Panc1 (cell line): ENCODE measurements at regions not wholly inside any gene's neighbourhood (a gene's known extent, or its start where the extent isn't known, plus 50 kb on each side); places are given as distances from the start of the nearest gene placed in this dataset.

Experiments
- ATAC-seq: fragments of 200-7000 bp; cut with Tn5 transposase; 2 replicates; pipeline ENCODE4 v1.9.1; 2020; ENCODE audit warnings: mild to moderate bottlenecking, moderate library complexity
- BruUV-seq: library from RNA; stranded (reverse); fragments of 400-500 nt; replicated peaks from 2 replicates; lab custom pipeline; 2021; lab: Mats Ljungman, UMichigan
- CTCF ChIA-PET: fragments of 300-600 bp; sonication (Branson Sonifier 250); formaldehyde crosslinking; loops from one replicate; lab custom pipeline; 2022; ENCODE audit warnings: antibody characterized with exemption; lab: Charles Lee
- POLR2A ChIA-PET: fragments of 300-600 bp; sonication (Branson Sonifier 250); formaldehyde crosslinking; loops from one replicate; lab custom pipeline; 2022; ENCODE audit warnings: antibody characterized with exemption; lab: Charles Lee
- DNase-seq: peaks from one replicate; pipeline ENCODE4 v3.0.0-alpha.2; 2010; ENCODE audit warnings: low read depth, low spot score
- H3K27ac ChIP-seq: 2 replicates; pipeline ENCODE4 v1.5.1; 2011; ENCODE audit warnings: mild to moderate bottlenecking, low read length, inconsistent platforms
- H3K27me3 ChIP-seq: fragments of 200-500 bp; sonication (Bioruptor generic); 2 replicates; pipeline ENCODE4 v1.6.0; 2014; ENCODE audit warnings: low read length, inconsistent platforms; ENCODE audit not compliant: control insufficient read depth, insufficient read depth
- H3K36me3 ChIP-seq: fragments of 200-500 bp; sonication (Bioruptor generic); 2 replicates; pipeline ENCODE4 v1.5.1; 2014; ENCODE audit warnings: inconsistent platforms, mild to moderate bottlenecking, low read length, moderate library complexity; ENCODE audit not compliant: control insufficient read depth, insufficient read depth
- H3K4me1 ChIP-seq: 2 replicates; pipeline ENCODE4 v1.5.1; 2011; ENCODE audit warnings: inconsistent platforms, mild to moderate bottlenecking, low read length, moderate library complexity; ENCODE audit not compliant: control insufficient read depth, insufficient read depth
- H3K4me3 ChIP-seq, 2 experiments: 2 replicates each; pipeline ENCODE4 v1.5.1; 2011 to 2012; ENCODE audit warnings: low read depth in 2 of 2, low read length in 2 of 2, mild to moderate bottlenecking in 2 of 2, inconsistent platforms in 1 of 2, moderate library complexity in 1 of 2
- H3K9me3 ChIP-seq: fragments of 200-500 bp; sonication (Bioruptor generic); 2 replicates; pipeline ENCODE4 v1.5.1; 2014; ENCODE audit warnings: low read depth, mild to moderate bottlenecking, inconsistent platforms, low read length, moderate library complexity; ENCODE audit not compliant: control insufficient read depth, insufficient read depth
- CTCF ChIP-seq: fragments of 450-650 bp; IDR thresholded peaks from 2 replicates; pipeline ENCODE4 v1.5.1; 2017; ENCODE audit warnings: mild to moderate bottlenecking
- POLR2AphosphoS5 ChIP-seq: IDR thresholded peaks from 2 replicates; pipeline ENCODE4 v1.6.1; 2012; ENCODE audit warnings: mild to moderate bottlenecking, low read depth, low read length, moderate library complexity
- REST ChIP-seq, 2 experiments: IDR thresholded peaks; 2 replicates each; pipeline ENCODE4 v1.6.1; 2011 to 2012; ENCODE audit warnings: low read depth in 2 of 2, control low read depth in 1 of 2, low read length in 1 of 2, mild to moderate bottlenecking in 1 of 2, moderate library complexity in 1 of 2; ENCODE audit not compliant: insufficient read depth in 1 of 2
- SIN3A ChIP-seq: IDR thresholded peaks from 2 replicates; pipeline ENCODE4 v1.6.1; 2012; ENCODE audit warnings: low read depth, mild to moderate bottlenecking, low read length, moderate library complexity, borderline replicate concordance; ENCODE audit not compliant: insufficient read depth
- TCF7L2 ChIP-seq: IDR thresholded peaks from 2 replicates; pipeline ENCODE4 v1.6.1; 2011; ENCODE audit warnings: mild to moderate bottlenecking, low read depth, low read length, inconsistent platforms
- in situ Hi-C: cut with HindIII; loops from 2 replicates; pipeline ENCODE4 v1.10.0; 2016; ENCODE audit warnings: low sequenced_read_pairs, low pct_unique_long_range_greater_than_20kb
- intact Hi-C: fragments of 100-400 bp; cut with micrococcal nuclease; formaldehyde crosslinking; loops from one replicate; pipeline ENCODE4 v1.10.0; 2022; ENCODE audit not compliant: unreplicated experiment

DNA sequence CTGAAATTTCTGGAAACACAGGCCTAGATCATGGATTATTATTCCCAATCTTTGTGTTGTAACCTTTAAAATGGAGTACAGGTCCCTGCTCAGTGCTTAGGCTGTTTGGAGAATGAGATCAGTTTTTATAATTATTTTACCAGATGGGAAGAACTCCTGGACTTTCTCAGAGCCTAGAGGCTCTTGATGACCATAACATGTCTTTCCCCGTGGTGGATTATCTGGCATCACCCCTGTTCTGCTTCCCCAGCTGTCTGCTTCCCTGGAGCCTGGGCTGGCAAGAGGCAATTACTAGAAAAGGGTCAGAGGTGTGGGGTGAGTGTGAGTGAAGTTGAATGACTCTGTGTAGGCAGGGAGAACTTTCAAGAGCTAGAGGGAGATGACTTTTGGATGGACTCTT lies 143.0 kb downstream of the CARTPT start:
- in situ Hi-C loops, result no loop called here

DNA sequence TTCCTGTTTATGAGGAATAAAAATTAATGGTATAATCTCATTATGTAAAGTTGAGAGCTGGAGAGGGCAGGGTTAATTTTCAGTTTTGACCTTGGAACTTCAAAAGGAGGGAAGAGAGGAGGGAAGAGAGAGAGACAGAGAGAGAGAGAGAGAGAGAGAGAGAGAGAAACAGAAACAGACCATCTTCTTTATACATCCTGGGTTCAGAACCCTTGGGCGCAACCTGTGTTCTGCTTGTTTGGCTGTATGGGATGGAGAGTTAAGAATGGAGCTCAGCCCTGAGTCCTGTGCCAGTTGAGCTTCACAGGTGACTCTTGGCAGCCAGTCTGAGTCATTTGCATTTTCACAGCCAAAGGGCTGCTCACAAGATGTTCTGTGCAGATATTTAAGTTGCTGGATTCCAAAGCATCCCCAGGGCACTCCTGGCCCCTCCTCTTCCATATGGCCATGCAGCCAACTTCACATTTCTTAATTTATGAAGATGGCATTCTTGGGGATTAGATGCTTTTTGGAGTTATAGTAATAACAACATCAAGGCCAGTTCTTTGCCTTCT lies 143.5 kb downstream of the CARTPT start:
- no peaks in the 10 kb centered on the region for H3K9me3 ChIP-seq
- no TSS peak for BruUV-seq
- POLR2A ChIA-PET, result no interaction called here
- DNase-seq (no peak), ATAC-seq (no peak)
- H3K4me1 ChIP-seq, result no peaks in the 10 kb centered on the region
- TF ChIP-seq REST (IDR thresholded peaks at IDR 0.05; ENCODE audit: insufficient read depth in 1 of 2, low read depth in 2 of 2, low read length in 1 of 2) (no peak), SIN3A (no peak), POLR2AphosphoS5 (no peak), CTCF (no peak), TCF7L2 (no peak)
- no peak overlapping the region for H3K4me3 ChIP-seq
- intact Hi-C loops, result no loop called here
- H3K36me3 ChIP-seq, result no peaks in the 10 kb centered on the region
- H3K27me3 ChIP-seq, result peaks cover 7% of the 10 kb centered on the region; the same call in 1 of the 2 replicates
- CTCF ChIA-PET, result no interaction called here
- in situ Hi-C loops, result no loop called here
- no peak overlapping the region for H3K27ac ChIP-seq

More for the DNA sequence above, 143.0 kb downstream of the CARTPT start:
- H3K4me3 ChIP-seq, result no peak overlapping the region
- ATAC-seq (no peak), DNase-seq (no peak)
- no peaks in the 10 kb centered on the region for H3K9me3 ChIP-seq
- H3K36me3 ChIP-seq, result no peaks in the 10 kb centered on the region
- CTCF ChIA-PET, result no interaction called here
- intact Hi-C loops, result no loop called here
- BruUV-seq, result no TSS peak
- H3K4me1 ChIP-seq, result no peaks in the 10 kb centered on the region
- peaks cover 7% of the 10 kb centered on the region; the same call in 1 of the 2 replicates for H3K27me3 ChIP-seq
- no peak overlapping the region for H3K27ac ChIP-seq
- POLR2A ChIA-PET, result no interaction called here
- no peak for TF ChIP-seq CTCF
- TF ChIP-seq REST (IDR thresholded peaks at IDR 0.05; ENCODE audit: insufficient read depth in 1 of 2, low read depth in 2 of 2, low read length in 1 of 2), result no peak
- TF ChIP-seq TCF7L2, result no peak
- TF ChIP-seq SIN3A, result no peak
